ENCODE measurements at regions not wholly inside any gene's neighbourhood (a gene's known extent, or its start where the extent isn't known, plus 50 kb on each side); places are given as distances from the start of the nearest gene placed in this dataset.

- Histone ChIP-seq H3K27ac (no peak overlapping the region), H3K4me1 (replicated peaks in 1 of 2) (no peaks in the 10 kb centered on the region), H3K4me3 (no peak overlapping the region)
- peak in 3 of 8 experiments; percentile 58 to 71 (median 69) for ATAC-seq (replicated peaks in 6 of 8)
- in situ Hi-C loops (cut with MboI; ENCODE audit: low pct_unique_long_range_greater_than_20kb in 2 of 9, low sequenced_read_pairs in 9 of 9, unreplicated experiment in 9 of 9), result no loop called here
Measured at GRCh38 chr20:8969146-8969583, 99.7 kb upstream of the PLCB4 start.

- no peaks in the 10 kb centered on the region for H3K4me1 ChIP-seq (replicated peaks in 1 of 2)
- in situ Hi-C loops (cut with MboI; ENCODE audit: low pct_unique_long_range_greater_than_20kb in 2 of 9, low sequenced_read_pairs in 9 of 9, unreplicated experiment in 9 of 9), result no loop called here
- no peak overlapping the region for H3K27ac ChIP-seq
- H3K4me3 ChIP-seq, result no peak overlapping the region
- WGBS, 10 experiments, result 76 to 98% (median 87%) methylated on average over 2 to 4 of the region's 4 CpGs
- no peak for ATAC-seq (replicated peaks in 6 of 8)
Measured at GRCh38 chr20:8971669-8972316, 97.1 kb upstream of the PLCB4 start.

GRCh38 chr20:8972963-8973705, 95.8 kb upstream of the PLCB4 start:
- WGBS, 10 experiments, result 43 to 100% (median 90%) methylated on average over 1 to 4 of the region's 4 CpGs; no CpG with 5 or more reads in 1 of the 10 experiments
- in situ Hi-C loops (cut with MboI; ENCODE audit: low pct_unique_long_range_greater_than_20kb in 2 of 9, low sequenced_read_pairs in 9 of 9, unreplicated experiment in 9 of 9), result no loop called here
- H3K4me3 ChIP-seq, result no peak overlapping the region
- no peak overlapping the region for H3K27ac ChIP-seq
- H3K4me1 ChIP-seq (replicated peaks in 1 of 2), result no peaks in the 10 kb centered on the region
- peak in 3 of 8 experiments; percentile 27 to 58 (median 29) for ATAC-seq (replicated peaks in 6 of 8)

- H3K27ac ChIP-seq, result no peak overlapping the region
- no peak overlapping the region for H3K4me3 ChIP-seq
- in situ Hi-C loops (cut with MboI; ENCODE audit: low pct_unique_long_range_greater_than_20kb in 2 of 9, low sequenced_read_pairs in 9 of 9, unreplicated experiment in 9 of 9), result no loop called here
- no peaks in the 10 kb centered on the region for H3K4me1 ChIP-seq (replicated peaks in 1 of 2)
- no peak for ATAC-seq (replicated peaks in 6 of 8)
- 8 to 58% (median 50%) methylated on average over 1 to 2 of the region's 2 CpGs; no CpG with 5 or more reads in 2 of the 10 experiments for WGBS, 10 experiments
Measured at GRCh38 chr20:8974009-8974708, 94.7 kb upstream of the PLCB4 start.

- WGBS, 10 experiments, result 33 to 100% (median 90%) methylated on average over 1 to 5 of the region's 5 CpGs; no CpG with 5 or more reads in 1 of the 10 experiments
- ATAC-seq (replicated peaks in 6 of 8), result no peak
- H3K27ac ChIP-seq, result no peak overlapping the region
- H3K4me1 ChIP-seq (replicated peaks in 1 of 2), result no peaks in the 10 kb centered on the region
- H3K4me3 ChIP-seq, result no peak overlapping the region
- in situ Hi-C loops (cut with MboI; ENCODE audit: low pct_unique_long_range_greater_than_20kb in 2 of 9, low sequenced_read_pairs in 9 of 9, unreplicated experiment in 9 of 9), result no loop called here
Measured at GRCh38 chr20:8981482-8981881, 87.4 kb upstream of the PLCB4 start.

GRCh38 chr20:8983478-8984345, 85.2 kb upstream of the PLCB4 start:
- Histone ChIP-seq H3K27ac (no peak overlapping the region), H3K4me3 (no peak overlapping the region), H3K4me1 (replicated peaks in 1 of 2) (no peaks in the 10 kb centered on the region)
- ATAC-seq (replicated peaks in 6 of 8), result no peak
- in situ Hi-C loops (cut with MboI; ENCODE audit: low pct_unique_long_range_greater_than_20kb in 2 of 9, low sequenced_read_pairs in 9 of 9, unreplicated experiment in 9 of 9), result no loop called here
- 58 to 97% (median 90%) methylated on average over 2 to 7 of the region's 7 CpGs for WGBS, 10 experiments

- H3K4me3 ChIP-seq, result no peak overlapping the region
- WGBS, 10 experiments, result 73 to 100% (median 100%) methylated on average over 1 to 2 of the region's 2 CpGs
Measured at GRCh38 chr20:8986631-8987030, 82.3 kb upstream of the PLCB4 start.

GRCh38 chr20:8990770-8991169, 78.1 kb upstream of the PLCB4 start:
- in situ Hi-C loops (cut with MboI; ENCODE audit: low pct_unique_long_range_greater_than_20kb in 2 of 9, low sequenced_read_pairs in 9 of 9, unreplicated experiment in 9 of 9), result no loop called here
- Histone ChIP-seq H3K4me1 (replicated peaks in 1 of 2) (no peaks in the 10 kb centered on the region), H3K27ac (no peak overlapping the region), H3K4me3 (no peak overlapping the region)
- ATAC-seq (replicated peaks in 6 of 8), result no peak

More at GRCh38 chr20:8986631-8987030, 82.3 kb upstream of the PLCB4 start:
- no peak for ATAC-seq (replicated peaks in 6 of 8)
- Histone ChIP-seq H3K4me1 (replicated peaks in 1 of 2) (no peaks in the 10 kb centered on the region), H3K27ac (no peak overlapping the region)
- in situ Hi-C loops (cut with MboI; ENCODE audit: low pct_unique_long_range_greater_than_20kb in 2 of 9, low sequenced_read_pairs in 9 of 9, unreplicated experiment in 9 of 9), result no loop called here

GRCh38 chr20:8994045-8994444, 74.8 kb upstream of the PLCB4 start:
- ATAC-seq (replicated peaks in 6 of 8), result no peak

GRCh38 chr20:8995761-8996160, 73.1 kb upstream of the PLCB4 start:
- 49 to 100% (median 86%) methylated on average over 1 to 3 of the region's 3 CpGs; no CpG with 5 or more reads in 1 of the 10 experiments for WGBS, 10 experiments
- H3K27ac ChIP-seq, result no peak overlapping the region
- H3K4me1 ChIP-seq (replicated peaks in 1 of 2), result no peaks in the 10 kb centered on the region
- in situ Hi-C loops (cut with MboI; ENCODE audit: low pct_unique_long_range_greater_than_20kb in 2 of 9, low sequenced_read_pairs in 9 of 9, unreplicated experiment in 9 of 9), result no loop called here
- H3K4me3 ChIP-seq, result no peak overlapping the region
- ATAC-seq (replicated peaks in 6 of 8), result no peak

More at GRCh38 chr20:8994045-8994444, 74.8 kb upstream of the PLCB4 start:
- H3K4me3 ChIP-seq, result no peak overlapping the region
- no peak overlapping the region for H3K27ac ChIP-seq
- H3K4me1 ChIP-seq (replicated peaks in 1 of 2), result no peaks in the 10 kb centered on the region
- WGBS, 10 experiments, result 33 to 100% (median 82%) methylated on average over 1 to 4 of the region's 4 CpGs; no CpG with 5 or more reads in 1 of the 10 experiments
- in situ Hi-C loops (cut with MboI; ENCODE audit: low pct_unique_long_range_greater_than_20kb in 2 of 9, low sequenced_read_pairs in 9 of 9, unreplicated experiment in 9 of 9), result no loop called here

GRCh38 chr20:8996817-8997512, 71.9 kb upstream of the PLCB4 start:
- in situ Hi-C loops (cut with MboI; ENCODE audit: low pct_unique_long_range_greater_than_20kb in 2 of 9, low sequenced_read_pairs in 9 of 9, unreplicated experiment in 9 of 9), result no loop called here
- no peak for ATAC-seq (replicated peaks in 6 of 8)
- WGBS, 10 experiments, result 33 to 94% (median 73%) methylated on average over 1 to 2 of the region's 2 CpGs; no CpG with 5 or more reads in 2 of the 10 experiments
- no peaks in the 10 kb centered on the region for H3K4me1 ChIP-seq (replicated peaks in 1 of 2)
- H3K27ac ChIP-seq, result no peak overlapping the region
- no peak overlapping the region for H3K4me3 ChIP-seq

GRCh38 chr20:8997701-8998117, 71.2 kb upstream of the PLCB4 start:
- H3K4me1 ChIP-seq (replicated peaks in 1 of 2), result no peaks in the 10 kb centered on the region
- peak in 4 of 8 experiments; percentile 49 to 81 (median 64) for ATAC-seq (replicated peaks in 6 of 8)
- in situ Hi-C loops (cut with MboI; ENCODE audit: low pct_unique_long_range_greater_than_20kb in 2 of 9, low sequenced_read_pairs in 9 of 9, unreplicated experiment in 9 of 9), result no loop called here
- 33 to 63% (median 52%) methylated on average over 1 to 4 of the region's 4 CpGs; no CpG with 5 or more reads in 2 of the 10 experiments for WGBS, 10 experiments
- peak overlapping the region in 2 of 5 donors; percentile 16 to 27 for H3K4me3 ChIP-seq
- H3K27ac ChIP-seq, result peak overlapping the region in 1 of 2 donors; percentile 61

All from motor neuron (in vitro differentiated cells).